ENCODE measurements at regions not wholly inside any gene's neighbourhood (a gene's known extent, or its start where the extent isn't known, plus 50 kb on each side); places are given as distances from the start of the nearest gene placed in this dataset.

- no peak for TF ChIP-seq CTCF (IDR thresholded peaks at IDR 0.05; ENCODE audit: insufficient read depth, low read length, poor library complexity, severe bottlenecking)
Measured at GRCh38 chr13:73262862-73263627, 204.2 kb downstream of the KLF5 start.

GRCh38 chr13:73261739-73262216, 203.0 kb downstream of the KLF5 start:
- Histone ChIP-seq H3K27me3 (replicated peaks; ENCODE audit: control insufficient read depth, insufficient read depth, low read length) (no peaks in the 10 kb centered on the region), H3K36me3 (ENCODE audit: control insufficient read depth, insufficient read depth, low read length) (no peaks in the 10 kb centered on the region), H3K4me3 (replicated peaks; ENCODE audit: low read depth, low read length) (no peak overlapping the region)
- DNase-seq (ENCODE audit: extremely low read depth, insufficient read length) = no peak
- TF ChIP-seq CTCF (IDR thresholded peaks at IDR 0.05; ENCODE audit: insufficient read depth, low read length, poor library complexity, severe bottlenecking) = no peak

More at GRCh38 chr13:73262862-73263627, 204.2 kb downstream of the KLF5 start:
- H3K36me3 ChIP-seq (ENCODE audit: control insufficient read depth, insufficient read depth, low read length) = no peaks in the 10 kb centered on the region
- DNase-seq (ENCODE audit: extremely low read depth, insufficient read length) = no peak
- no peak overlapping the region for H3K4me3 ChIP-seq (replicated peaks; ENCODE audit: low read depth, low read length)
- H3K27me3 ChIP-seq (replicated peaks; ENCODE audit: control insufficient read depth, insufficient read depth, low read length) = no peaks in the 10 kb centered on the region

- no peak for DNase-seq (ENCODE audit: extremely low read depth, insufficient read length)
- H3K36me3 ChIP-seq (ENCODE audit: control insufficient read depth, insufficient read depth, low read length) = no peaks in the 10 kb centered on the region
- no peaks in the 10 kb centered on the region for H3K27me3 ChIP-seq (replicated peaks; ENCODE audit: control insufficient read depth, insufficient read depth, low read length)
- no peak overlapping the region for H3K4me3 ChIP-seq (replicated peaks; ENCODE audit: low read depth, low read length)
- no peak for TF ChIP-seq CTCF (IDR thresholded peaks at IDR 0.05; ENCODE audit: insufficient read depth, low read length, poor library complexity, severe bottlenecking)
Measured at GRCh38 chr13:73259061-73260017, 200.5 kb downstream of the KLF5 start.

- Histone ChIP-seq H3K27me3 (replicated peaks; ENCODE audit: control insufficient read depth, insufficient read depth, low read length) (no peaks in the 10 kb centered on the region), H3K4me3 (replicated peaks; ENCODE audit: low read depth, low read length) (no peak overlapping the region), H3K36me3 (ENCODE audit: control insufficient read depth, insufficient read depth, low read length) (no peaks in the 10 kb centered on the region)
- DNase-seq (ENCODE audit: extremely low read depth, insufficient read length) = no peak
- TF ChIP-seq CTCF (IDR thresholded peaks at IDR 0.05; ENCODE audit: insufficient read depth, low read length, poor library complexity, severe bottlenecking) = no peak
Measured at GRCh38 chr13:73258406-73258805, 199.6 kb downstream of the KLF5 start.

- TF ChIP-seq CTCF (IDR thresholded peaks at IDR 0.05; ENCODE audit: insufficient read depth, low read length, poor library complexity, severe bottlenecking) = no peak
- no peaks in the 10 kb centered on the region for H3K27me3 ChIP-seq (replicated peaks; ENCODE audit: control insufficient read depth, insufficient read depth, low read length)
- H3K36me3 ChIP-seq (ENCODE audit: control insufficient read depth, insufficient read depth, low read length) = no peaks in the 10 kb centered on the region
- DNase-seq (ENCODE audit: extremely low read depth, insufficient read length) = no peak
- no peak overlapping the region for H3K4me3 ChIP-seq (replicated peaks; ENCODE audit: low read depth, low read length)
Measured at GRCh38 chr13:73254827-73255226, 196.0 kb downstream of the KLF5 start.
